GM23338 (cell line): ENCODE measurements at regions not wholly inside any gene's neighbourhood (a gene's known extent, or its start where the extent isn't known, plus 50 kb on each side); places are given as distances from the start of the nearest gene placed in this dataset.

Source experiments
- ATAC-seq: fragments of 200-7000 bp; cut with Tn5 transposase; 3 replicates; pipeline ENCODE4 v1.9.1; 2020
- DNase-seq: peaks from one replicate; pipeline ENCODE4 v3.0.0-alpha.2; 2015; ENCODE audit warnings: low spot score
- H2AFZ ChIP-seq: fragments of 200-600 bp; sonication (generic); 2 replicates; pipeline ENCODE4 v1.8.0; 2016; ENCODE audit warnings: antibody characterized with exemption, mild to moderate bottlenecking, moderate library complexity
- H3F3A ChIP-seq: fragments of 200-600 bp; sonication (generic); replicated peaks from 2 replicates; pipeline ENCODE4 v1.8.0; 2017; ENCODE audit warnings: antibody characterized with exemption, mixed run types, low read depth
- H3K27ac ChIP-seq: fragments of 200-600 bp; sonication (generic); 2 replicates; pipeline ENCODE4 v1.6.1; 2016; ENCODE audit warnings: low read depth
- H3K27me3 ChIP-seq: fragments of 200-600 bp; sonication (generic); 2 replicates; pipeline ENCODE4 v1.8.0; 2016; ENCODE audit warnings: mild to moderate bottlenecking, mixed run types, moderate library complexity; ENCODE audit not compliant: insufficient read depth
- H3K36me3 ChIP-seq: fragments of 200-600 bp; sonication (generic); 2 replicates; pipeline ENCODE4 v1.8.0; 2016; ENCODE audit warnings: mild to moderate bottlenecking; ENCODE audit not compliant: insufficient read depth
- H3K4me1 ChIP-seq: fragments of 200-600 bp; sonication (generic); 2 replicates; pipeline ENCODE4 v1.8.0; 2016; ENCODE audit warnings: mild to moderate bottlenecking, moderate library complexity; ENCODE audit not compliant: insufficient read depth
- H3K4me2 ChIP-seq: fragments of 200-600 bp; sonication (generic); 2 replicates; pipeline ENCODE4 v1.7.1; 2017; ENCODE audit warnings: mixed run types
- H3K4me3 ChIP-seq: fragments of 200-600 bp; sonication (generic); 2 replicates; pipeline ENCODE4 v1.6.1; 2016; ENCODE audit warnings: mixed run types
- H3K79me2 ChIP-seq: fragments of 200-600 bp; sonication (generic); replicated peaks from 2 replicates; pipeline ENCODE4 v1.8.0; 2017; ENCODE audit warnings: mild to moderate bottlenecking; ENCODE audit not compliant: insufficient read depth
- H3K9me2 ChIP-seq: fragments of 200-600 bp; sonication (generic); 2 replicates; pipeline ENCODE4 v1.8.0; 2017; ENCODE audit not compliant: insufficient read depth
- H4K20me1 ChIP-seq: fragments of 200-600 bp; sonication (generic); replicated peaks from 2 replicates; pipeline ENCODE4 v1.8.0; 2017; ENCODE audit warnings: mild to moderate bottlenecking; ENCODE audit not compliant: insufficient read depth
- H3K27ac Mint-ChIP-seq: 2 replicates; pipeline ENCODE4 v1.8.0; 2020; ENCODE audit warnings: inconsistent platforms, mild to moderate bottlenecking, moderate library complexity, mixed read lengths
- H3K27me3 Mint-ChIP-seq: 3 replicates; pipeline ENCODE4 v1.8.0; 2022; ENCODE audit warnings: low read depth, mild to moderate bottlenecking, moderate library complexity, mixed read lengths, inconsistent platforms; ENCODE audit not compliant: insufficient read depth, poor library complexity
- H3K36me3 Mint-ChIP-seq: 3 replicates; pipeline ENCODE4 v1.8.0; 2021; ENCODE audit warnings: low read depth, mild to moderate bottlenecking, inconsistent platforms, moderate library complexity, mixed read lengths
- H3K4me1 Mint-ChIP-seq: 3 replicates; pipeline ENCODE4 v1.8.0; 2020; ENCODE audit warnings: mild to moderate bottlenecking, inconsistent platforms, mixed read lengths
- H3K4me3 Mint-ChIP-seq: 3 replicates; pipeline ENCODE4 v1.8.0; 2021; ENCODE audit warnings: moderate library complexity, mild to moderate bottlenecking, inconsistent platforms, mixed read lengths
- H3K9me3 Mint-ChIP-seq: 3 replicates; pipeline ENCODE4 v1.8.0; 2020; ENCODE audit warnings: moderate library complexity, mild to moderate bottlenecking, inconsistent platforms, mixed read lengths
- CREB1 ChIP-seq: fragments of 250-450 bp; sonication (Bioruptor Pico); IDR thresholded peaks from 2 replicates; pipeline ENCODE4 v1.5.0; 2020; ENCODE audit warnings: low read depth, mild to moderate bottlenecking, moderate library complexity
- EZH2 ChIP-seq: fragments of 200-600 bp; sonication (generic); IDR thresholded peaks from one replicate; pipeline ENCODE4 v1.8.0; 2017; ENCODE audit warnings: antibody characterized with exemption, mild to moderate bottlenecking, low read depth; ENCODE audit not compliant: unreplicated experiment
- EZH2phosphoT487 ChIP-seq: fragments of 200-600 bp; sonication (generic); IDR thresholded peaks from one replicate; pipeline ENCODE4 v1.8.1; 2018; ENCODE audit warnings: antibody characterized with exemption; ENCODE audit not compliant: unreplicated experiment
- JUNB ChIP-seq: IDR thresholded peaks from one replicate; pipeline ENCODE4 v1.6.1; 2016; ENCODE audit warnings: antibody characterized with exemption; ENCODE audit not compliant: unreplicated experiment
- NANOG ChIP-seq: IDR thresholded peaks from 2 replicates; pipeline ENCODE4 v1.6.1; 2016; ENCODE audit warnings: antibody characterized with exemption, borderline replicate concordance
- POLR2AphosphoS5 ChIP-seq: IDR thresholded peaks from 2 replicates; pipeline ENCODE4 v1.6.1; 2016; ENCODE audit warnings: antibody characterized with exemption, low read depth
- STAT1 ChIP-seq: IDR thresholded peaks from one replicate; pipeline ENCODE4 v1.6.1; 2016; ENCODE audit warnings: antibody characterized with exemption; ENCODE audit not compliant: unreplicated experiment
- ZNF114 ChIP-seq: fragments of 250-450 bp; sonication (Bioruptor Pico); IDR thresholded peaks from 2 replicates; pipeline ENCODE4 v1.5.0; 2020; ENCODE audit warnings: mild to moderate bottlenecking, moderate library complexity
- ZNF331 ChIP-seq: fragments of 250-450 bp; sonication (Bioruptor Pico); IDR thresholded peaks from 2 replicates; pipeline ENCODE4 v1.5.0; 2020; ENCODE audit warnings: low read depth, mild to moderate bottlenecking, moderate library complexity
- TF ChIP-seq, protein P1 (sequence below): fragments of 250-450 bp; sonication (Bioruptor Pico); IDR thresholded peaks from 2 replicates; pipeline ENCODE4 v1.5.0; 2020; ENCODE audit warnings: mild to moderate bottlenecking, moderate library complexity
- TF ChIP-seq, protein P2 (sequence below), 2 experiments: fragments of 200-600 bp in 1 of 2; sonication (generic) in 1 of 2; conservative IDR thresholded peaks; 2 replicates each; pipeline versions ENCODE4 v1.5.1 to v1.6.1; 2016 to 2017; ENCODE audit warnings: antibody characterized with exemption in 2 of 2, low read depth in 2 of 2, mild to moderate bottlenecking in 2 of 2, moderate library complexity in 1 of 2
- TF ChIP-seq, protein P3 (sequence below): IDR thresholded peaks from 2 replicates; pipeline ENCODE4 v1.6.1; 2016; ENCODE audit warnings: antibody characterized with exemption
- TF ChIP-seq, protein P4 (sequence below): IDR thresholded peaks from one replicate; pipeline ENCODE4 v1.6.1; 2018; ENCODE audit warnings: antibody characterized with exemption; ENCODE audit not compliant: unreplicated experiment

DNA sequence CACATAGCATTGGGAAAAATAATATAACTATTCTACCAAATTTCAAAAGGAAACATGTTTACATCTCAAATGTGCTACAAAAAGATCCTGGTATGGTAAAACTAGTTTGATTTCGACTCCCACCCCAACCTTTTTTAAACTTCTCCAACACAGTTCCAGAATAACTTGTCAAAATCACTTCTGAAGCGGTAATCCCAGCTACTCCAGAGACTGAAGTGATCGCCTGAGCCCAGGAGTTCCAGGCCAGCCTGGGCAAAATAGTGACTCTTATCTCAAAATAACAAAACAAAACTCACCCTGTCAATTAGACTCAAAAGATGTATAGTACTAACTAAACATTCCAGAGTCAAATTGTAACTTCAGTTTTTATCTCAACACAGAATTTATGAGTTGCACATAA is 71.3 kb upstream of the RNF38 start:
- Histone ChIP-seq H3K9me2 (no peaks in the 10 kb centered on the region), H3K4me1 (peaks cover 16% of the 10 kb centered on the region), H3F3A (0 out of 2 replicates have a peak, but pooled peaks cover 4% of the 10 kb centered on the region), H3K79me2 (peaks cover 93% of the 10 kb centered on the region), H3K27me3 (no peaks in the 10 kb centered on the region), H3K36me3 (no peaks in the 10 kb centered on the region), H3K4me3 (no peak overlapping the region), H2AFZ (no peak overlapping the region), H3K27ac (0 out of 2 replicates have a peak overlapping the region, but pooled peaks have one; percentile 6), H3K4me2 (peak overlapping the region; percentile 49), H4K20me1 (peaks cover 52% of the 10 kb centered on the region)
- Mint-ChIP-seq H3K4me3 (no peak overlapping the region), H3K36me3 (peaks cover 12% of the 10 kb centered on the region; the same call in 1 of the 3 replicates), H3K4me1 (peaks cover 11% of the 10 kb centered on the region), H3K27ac (no peak overlapping the region; the same call in 1 of the 2 replicates), H3K9me3 (no peaks in the 10 kb centered on the region), H3K27me3 (no peaks in the 10 kb centered on the region)
- no peak for ATAC-seq
- no peak for DNase-seq
- TF ChIP-seq ZNF331 (no peak), EZH2 (no peak), ZNF114 (no peak), JUNB (no peak), POLR2AphosphoS5 (no peak), STAT1 (no peak), NANOG (no peak), EZH2phosphoT487 (no peak), CREB1 (CRISPR knock-in tag) (no peak)
- TF ChIP-seq, protein P1, sequence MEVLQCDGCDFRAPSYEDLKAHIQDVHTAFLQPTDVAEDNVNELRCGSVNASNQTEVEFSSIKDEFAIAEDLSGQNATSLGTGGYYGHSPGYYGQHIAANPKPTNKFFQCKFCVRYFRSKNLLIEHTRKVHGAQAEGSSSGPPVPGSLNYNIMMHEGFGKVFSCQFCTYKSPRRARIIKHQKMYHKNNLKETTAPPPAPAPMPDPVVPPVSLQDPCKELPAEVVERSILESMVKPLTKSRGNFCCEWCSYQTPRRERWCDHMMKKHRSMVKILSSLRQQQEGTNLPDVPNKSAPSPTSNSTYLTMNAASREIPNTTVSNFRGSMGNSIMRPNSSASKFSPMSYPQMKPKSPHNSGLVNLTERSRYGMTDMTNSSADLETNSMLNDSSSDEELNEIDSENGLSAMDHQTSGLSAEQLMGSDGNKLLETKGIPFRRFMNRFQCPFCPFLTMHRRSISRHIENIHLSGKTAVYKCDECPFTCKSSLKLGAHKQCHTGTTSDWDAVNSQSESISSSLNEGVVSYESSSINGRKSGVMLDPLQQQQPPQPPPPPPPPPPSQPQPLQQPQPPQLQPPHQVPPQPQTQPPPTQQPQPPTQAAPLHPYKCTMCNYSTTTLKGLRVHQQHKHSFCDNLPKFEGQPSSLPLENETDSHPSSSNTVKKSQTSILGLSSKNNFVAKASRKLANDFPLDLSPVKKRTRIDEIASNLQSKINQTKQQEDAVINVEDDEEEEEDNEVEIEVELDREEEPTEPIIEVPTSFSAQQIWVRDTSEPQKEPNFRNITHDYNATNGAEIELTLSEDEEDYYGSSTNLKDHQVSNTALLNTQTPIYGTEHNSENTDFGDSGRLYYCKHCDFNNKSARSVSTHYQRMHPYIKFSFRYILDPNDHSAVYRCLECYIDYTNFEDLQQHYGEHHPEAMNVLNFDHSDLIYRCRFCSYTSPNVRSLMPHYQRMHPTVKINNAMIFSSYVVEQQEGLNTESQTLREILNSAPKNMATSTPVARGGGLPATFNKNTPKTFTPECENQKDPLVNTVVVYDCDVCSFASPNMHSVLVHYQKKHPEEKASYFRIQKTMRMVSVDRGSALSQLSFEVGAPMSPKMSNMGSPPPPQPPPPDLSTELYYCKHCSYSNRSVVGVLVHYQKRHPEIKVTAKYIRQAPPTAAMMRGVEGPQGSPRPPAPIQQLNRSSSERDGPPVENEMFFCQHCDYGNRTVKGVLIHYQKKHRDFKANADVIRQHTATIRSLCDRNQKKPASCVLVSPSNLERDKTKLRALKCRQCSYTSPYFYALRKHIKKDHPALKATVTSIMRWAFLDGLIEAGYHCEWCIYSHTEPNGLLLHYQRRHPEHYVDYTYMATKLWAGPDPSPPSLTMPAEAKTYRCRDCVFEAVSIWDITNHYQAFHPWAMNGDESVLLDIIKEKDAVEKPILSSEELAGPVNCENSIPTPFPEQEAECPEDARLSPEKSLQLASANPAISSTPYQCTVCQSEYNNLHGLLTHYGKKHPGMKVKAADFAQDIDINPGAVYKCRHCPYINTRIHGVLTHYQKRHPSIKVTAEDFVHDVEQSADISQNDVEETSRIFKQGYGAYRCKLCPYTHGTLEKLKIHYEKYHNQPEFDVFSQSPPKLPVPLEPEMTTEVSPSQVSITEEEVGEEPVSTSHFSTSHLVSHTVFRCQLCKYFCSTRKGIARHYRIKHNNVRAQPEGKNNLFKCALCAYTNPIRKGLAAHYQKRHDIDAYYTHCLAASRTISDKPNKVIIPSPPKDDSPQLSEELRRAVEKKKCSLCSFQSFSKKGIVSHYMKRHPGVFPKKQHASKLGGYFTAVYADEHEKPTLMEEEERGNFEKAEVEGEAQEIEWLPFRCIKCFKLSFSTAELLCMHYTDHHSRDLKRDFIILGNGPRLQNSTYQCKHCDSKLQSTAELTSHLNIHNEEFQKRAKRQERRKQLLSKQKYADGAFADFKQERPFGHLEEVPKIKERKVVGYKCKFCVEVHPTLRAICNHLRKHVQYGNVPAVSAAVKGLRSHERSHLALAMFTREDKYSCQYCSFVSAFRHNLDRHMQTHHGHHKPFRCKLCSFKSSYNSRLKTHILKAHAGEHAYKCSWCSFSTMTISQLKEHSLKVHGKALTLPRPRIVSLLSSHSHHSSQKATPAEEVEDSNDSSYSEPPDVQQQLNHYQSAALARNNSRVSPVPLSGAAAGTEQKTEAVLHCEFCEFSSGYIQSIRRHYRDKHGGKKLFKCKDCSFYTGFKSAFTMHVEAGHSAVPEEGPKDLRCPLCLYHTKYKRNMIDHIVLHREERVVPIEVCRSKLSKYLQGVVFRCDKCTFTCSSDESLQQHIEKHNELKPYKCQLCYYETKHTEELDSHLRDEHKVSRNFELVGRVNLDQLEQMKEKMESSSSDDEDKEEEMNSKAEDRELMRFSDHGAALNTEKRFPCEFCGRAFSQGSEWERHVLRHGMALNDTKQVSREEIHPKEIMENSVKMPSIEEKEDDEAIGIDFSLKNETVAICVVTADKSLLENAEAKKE (CRISPR knock-in tag): no peak
- TF ChIP-seq, protein P2, sequence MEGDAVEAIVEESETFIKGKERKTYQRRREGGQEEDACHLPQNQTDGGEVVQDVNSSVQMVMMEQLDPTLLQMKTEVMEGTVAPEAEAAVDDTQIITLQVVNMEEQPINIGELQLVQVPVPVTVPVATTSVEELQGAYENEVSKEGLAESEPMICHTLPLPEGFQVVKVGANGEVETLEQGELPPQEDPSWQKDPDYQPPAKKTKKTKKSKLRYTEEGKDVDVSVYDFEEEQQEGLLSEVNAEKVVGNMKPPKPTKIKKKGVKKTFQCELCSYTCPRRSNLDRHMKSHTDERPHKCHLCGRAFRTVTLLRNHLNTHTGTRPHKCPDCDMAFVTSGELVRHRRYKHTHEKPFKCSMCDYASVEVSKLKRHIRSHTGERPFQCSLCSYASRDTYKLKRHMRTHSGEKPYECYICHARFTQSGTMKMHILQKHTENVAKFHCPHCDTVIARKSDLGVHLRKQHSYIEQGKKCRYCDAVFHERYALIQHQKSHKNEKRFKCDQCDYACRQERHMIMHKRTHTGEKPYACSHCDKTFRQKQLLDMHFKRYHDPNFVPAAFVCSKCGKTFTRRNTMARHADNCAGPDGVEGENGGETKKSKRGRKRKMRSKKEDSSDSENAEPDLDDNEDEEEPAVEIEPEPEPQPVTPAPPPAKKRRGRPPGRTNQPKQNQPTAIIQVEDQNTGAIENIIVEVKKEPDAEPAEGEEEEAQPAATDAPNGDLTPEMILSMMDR (conservative IDR thresholded peaks at IDR 0.05; ENCODE audit: low read depth in 2 of 2): no peak
- TF ChIP-seq, protein P3, sequence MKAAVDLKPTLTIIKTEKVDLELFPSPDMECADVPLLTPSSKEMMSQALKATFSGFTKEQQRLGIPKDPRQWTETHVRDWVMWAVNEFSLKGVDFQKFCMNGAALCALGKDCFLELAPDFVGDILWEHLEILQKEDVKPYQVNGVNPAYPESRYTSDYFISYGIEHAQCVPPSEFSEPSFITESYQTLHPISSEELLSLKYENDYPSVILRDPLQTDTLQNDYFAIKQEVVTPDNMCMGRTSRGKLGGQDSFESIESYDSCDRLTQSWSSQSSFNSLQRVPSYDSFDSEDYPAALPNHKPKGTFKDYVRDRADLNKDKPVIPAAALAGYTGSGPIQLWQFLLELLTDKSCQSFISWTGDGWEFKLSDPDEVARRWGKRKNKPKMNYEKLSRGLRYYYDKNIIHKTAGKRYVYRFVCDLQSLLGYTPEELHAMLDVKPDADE: no peak
- TF ChIP-seq, protein P4, sequence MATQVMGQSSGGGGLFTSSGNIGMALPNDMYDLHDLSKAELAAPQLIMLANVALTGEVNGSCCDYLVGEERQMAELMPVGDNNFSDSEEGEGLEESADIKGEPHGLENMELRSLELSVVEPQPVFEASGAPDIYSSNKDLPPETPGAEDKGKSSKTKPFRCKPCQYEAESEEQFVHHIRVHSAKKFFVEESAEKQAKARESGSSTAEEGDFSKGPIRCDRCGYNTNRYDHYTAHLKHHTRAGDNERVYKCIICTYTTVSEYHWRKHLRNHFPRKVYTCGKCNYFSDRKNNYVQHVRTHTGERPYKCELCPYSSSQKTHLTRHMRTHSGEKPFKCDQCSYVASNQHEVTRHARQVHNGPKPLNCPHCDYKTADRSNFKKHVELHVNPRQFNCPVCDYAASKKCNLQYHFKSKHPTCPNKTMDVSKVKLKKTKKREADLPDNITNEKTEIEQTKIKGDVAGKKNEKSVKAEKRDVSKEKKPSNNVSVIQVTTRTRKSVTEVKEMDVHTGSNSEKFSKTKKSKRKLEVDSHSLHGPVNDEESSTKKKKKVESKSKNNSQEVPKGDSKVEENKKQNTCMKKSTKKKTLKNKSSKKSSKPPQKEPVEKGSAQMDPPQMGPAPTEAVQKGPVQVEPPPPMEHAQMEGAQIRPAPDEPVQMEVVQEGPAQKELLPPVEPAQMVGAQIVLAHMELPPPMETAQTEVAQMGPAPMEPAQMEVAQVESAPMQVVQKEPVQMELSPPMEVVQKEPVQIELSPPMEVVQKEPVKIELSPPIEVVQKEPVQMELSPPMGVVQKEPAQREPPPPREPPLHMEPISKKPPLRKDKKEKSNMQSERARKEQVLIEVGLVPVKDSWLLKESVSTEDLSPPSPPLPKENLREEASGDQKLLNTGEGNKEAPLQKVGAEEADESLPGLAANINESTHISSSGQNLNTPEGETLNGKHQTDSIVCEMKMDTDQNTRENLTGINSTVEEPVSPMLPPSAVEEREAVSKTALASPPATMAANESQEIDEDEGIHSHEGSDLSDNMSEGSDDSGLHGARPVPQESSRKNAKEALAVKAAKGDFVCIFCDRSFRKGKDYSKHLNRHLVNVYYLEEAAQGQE: no peak
